Hematopoietic multipotent progenitor cell treated with erythropoietin and hydrocortisone succinate and interleukin-3 and kit ligand, for 4 days (in vitro differentiated cells): ENCODE measurements at regions not wholly inside any gene's neighbourhood (a gene's known extent, or its start where the extent isn't known, plus 50 kb on each side); places are given as distances from the start of the nearest gene placed in this dataset.
A peak's percentile ranks its signal among the peaks of the same experiment; 100 is the strongest.

Experiments used
- DNase-seq: peaks from one replicate; pipeline ENCODE4 v3.0.0-alpha.2; 2015

DNA sequence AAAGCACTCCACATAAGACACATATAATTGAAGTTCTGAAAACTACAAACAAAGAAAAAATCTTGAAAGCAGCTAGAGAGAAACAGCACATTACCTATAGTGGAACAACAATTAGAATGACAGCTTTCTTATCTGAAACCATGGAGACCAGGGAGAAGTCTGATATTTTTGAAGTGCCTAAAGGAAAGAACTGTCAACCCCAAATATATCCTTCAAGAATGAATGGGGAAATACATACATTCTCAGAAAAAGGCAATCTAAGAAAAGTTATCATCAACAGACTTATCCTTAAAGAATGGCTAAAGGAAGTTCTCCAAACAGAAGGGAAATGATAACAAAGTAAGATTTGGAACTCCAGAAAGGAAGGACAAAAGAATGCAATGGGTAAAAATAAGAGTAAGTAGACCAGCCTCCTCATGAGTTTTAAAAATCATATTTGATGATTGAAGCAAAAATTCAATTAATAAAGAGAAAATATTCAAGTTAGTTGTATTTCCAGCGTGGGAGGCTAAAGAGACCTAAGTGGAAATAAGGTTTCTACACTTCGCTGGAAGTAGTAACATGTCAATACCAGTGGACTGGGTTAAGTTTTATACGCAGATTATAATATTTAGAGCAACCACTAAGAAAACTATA, 170.8 kb upstream of the SAMSN1 start:
- DNase-seq, result no peak

DNA sequence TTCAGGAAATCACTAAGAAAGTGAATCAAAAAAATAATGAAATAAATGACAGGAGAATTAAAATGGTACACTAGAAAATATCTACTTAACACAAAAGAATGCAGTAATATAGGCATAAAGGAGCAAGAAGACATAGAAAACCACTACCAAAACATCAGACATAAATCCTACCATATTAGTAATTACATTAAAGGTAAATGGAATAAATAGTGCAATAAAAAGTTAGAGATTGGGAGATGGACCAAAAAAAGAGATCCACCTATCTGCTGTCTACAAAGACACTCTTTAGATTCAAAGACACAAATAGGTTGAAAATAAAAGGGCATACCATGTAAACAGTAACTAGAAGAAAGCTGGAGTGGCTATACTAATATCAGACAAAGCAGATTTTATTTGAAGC, 167.0 kb upstream of the SAMSN1 start:
- DNase-seq, result no peak

DNA sequence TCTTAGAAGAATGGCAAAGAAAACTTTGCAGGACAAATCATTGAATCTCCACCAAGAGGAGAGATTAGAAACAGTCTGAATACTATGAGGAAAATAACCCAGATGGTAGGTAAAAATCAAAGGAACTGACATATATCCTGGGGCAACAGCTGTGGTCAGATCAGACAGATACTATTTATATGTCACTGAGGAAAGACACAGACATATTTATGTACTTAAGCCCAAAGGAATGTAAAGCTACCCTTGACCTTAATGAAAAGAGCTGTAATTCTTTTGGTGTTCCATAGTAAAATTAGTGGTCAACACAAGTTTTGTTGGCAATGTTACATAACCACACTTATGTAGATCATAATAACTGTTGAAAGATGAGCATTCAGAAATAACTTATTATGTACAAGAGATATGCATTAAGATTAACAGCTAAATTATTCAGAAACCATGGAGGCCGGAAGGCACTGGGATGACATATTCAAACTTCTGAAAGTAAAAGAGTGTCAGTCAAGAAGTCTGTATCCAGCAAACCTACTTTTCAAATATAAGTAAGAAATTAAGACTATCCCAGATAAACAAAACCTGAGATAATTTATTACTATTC, 166.1 kb upstream of the SAMSN1 start:
- DNase-seq, result no peak

DNA sequence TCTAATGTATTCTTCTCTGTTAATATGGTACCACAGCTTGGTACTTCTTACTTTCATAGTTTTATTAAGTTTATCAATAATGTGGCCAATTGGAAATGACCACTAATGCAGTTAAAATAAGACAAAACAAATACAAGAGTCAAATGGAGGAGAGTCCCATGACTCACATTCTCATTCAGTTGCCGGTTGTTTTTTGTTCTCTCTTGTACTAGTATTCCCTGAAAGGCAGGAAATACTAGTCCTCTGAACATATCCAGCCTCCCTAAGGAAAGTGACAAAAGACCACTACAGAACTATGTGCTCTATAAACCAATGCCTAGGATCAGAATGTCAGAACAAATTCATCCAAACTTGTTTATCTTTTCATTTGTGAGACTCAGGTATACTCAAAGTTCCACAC, 165.2 kb upstream of the SAMSN1 start:
- DNase-seq, result no peak

DNA sequence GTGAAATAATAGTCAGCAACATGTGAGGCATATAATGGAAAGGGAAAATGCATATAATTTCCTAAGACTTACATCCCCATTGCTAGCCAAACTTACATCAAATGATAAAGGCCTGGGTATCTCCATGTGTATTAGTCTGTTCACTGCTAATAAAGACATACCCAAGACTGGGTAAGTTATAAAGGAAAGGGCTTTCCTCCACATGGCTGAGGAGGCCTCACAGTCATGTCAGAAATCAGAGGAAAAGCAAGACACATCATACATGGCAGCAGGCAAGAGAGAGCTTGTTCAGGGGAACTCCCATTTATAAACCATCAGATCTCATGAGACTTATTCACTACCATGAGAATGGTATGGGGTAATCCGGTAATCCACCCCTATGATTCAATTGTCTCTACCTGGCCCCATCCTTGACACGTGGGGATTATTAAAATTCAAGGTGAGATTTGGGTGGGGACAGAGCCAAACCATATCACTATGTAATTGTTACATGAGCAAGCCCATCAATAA, 161.5 kb upstream of the SAMSN1 start:
- no peak for DNase-seq

DNA sequence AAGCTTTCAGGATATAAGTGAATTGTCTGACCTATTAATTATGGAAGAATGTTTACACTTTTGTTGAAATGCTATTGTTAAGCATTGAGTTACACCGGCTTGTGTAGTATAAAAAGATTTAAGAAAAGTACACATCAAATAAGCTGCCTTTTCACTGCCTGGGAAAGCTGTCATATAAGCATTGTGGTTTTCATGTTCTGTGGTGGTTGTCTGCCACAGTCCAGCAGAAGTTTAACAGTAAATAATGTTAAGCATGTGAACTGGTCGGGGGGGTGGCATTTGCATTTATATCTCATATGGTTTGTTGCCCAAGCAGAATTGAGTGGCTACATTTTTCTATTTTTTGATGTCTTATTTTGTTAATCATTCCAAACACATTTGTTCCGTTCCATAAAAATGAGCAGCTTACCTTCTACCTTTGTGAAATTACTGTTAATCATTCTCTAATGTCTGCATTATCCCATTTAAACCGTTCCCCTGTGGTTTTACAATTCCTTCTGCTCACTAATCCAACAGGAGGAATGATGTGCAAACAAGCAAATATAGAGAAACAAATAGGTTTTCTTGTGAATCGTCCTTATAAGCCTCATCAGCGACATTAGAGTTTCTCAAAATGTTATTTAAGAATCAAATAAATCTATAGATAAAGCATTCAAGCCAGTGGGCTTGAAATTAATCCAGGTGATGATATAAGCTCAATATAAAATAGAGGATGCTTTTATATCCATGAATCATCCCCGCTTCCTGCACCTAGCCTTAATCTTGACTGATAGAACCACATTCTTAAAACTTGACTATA, 160.8 kb upstream of the SAMSN1 start:
- DNase-seq, result no peak

DNA sequence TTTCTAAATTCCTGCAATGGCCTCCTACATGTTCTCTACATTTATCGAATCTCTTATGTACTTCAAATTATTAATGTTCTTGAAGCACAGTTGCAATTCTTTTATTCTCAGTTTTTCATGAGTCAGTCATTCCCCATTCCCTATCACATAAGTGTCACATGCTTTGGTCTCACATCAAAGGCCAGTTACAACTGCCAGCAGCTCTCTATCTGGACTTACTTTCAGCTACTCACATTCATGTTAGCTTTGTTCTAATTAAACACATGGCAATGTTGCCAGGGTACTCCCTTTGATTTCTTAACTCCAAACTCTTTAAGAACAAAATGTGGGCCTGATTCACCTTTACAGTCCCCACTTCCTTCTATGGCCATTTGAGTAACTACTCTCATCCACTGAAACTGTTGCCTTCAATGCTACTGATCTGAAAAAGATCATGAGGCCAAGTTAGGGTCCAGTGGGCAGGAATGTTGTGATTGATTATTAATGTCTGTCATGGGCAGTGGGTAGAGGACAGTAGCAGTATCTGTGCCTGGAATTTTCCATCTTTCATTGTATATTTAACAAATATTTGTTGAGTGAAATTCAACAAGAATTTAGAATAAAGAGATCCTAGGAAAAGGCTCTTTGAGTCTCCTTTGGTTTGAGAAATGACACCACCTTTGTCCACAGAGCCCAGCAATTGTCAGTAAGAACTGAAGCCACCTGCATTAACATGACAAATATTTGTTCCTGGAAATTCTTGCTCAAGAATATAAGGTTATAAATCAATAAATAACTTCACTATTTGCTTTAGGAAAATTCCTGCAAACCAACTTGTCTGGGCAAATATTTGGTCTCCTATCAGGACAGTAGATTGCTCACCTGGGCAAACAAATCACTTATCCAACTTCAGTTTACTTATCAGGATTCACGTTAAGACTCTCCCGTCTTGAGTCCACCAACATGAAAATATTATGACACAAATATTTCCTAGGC, 153.6 kb upstream of the SAMSN1 start:
- no peak for DNase-seq

DNA sequence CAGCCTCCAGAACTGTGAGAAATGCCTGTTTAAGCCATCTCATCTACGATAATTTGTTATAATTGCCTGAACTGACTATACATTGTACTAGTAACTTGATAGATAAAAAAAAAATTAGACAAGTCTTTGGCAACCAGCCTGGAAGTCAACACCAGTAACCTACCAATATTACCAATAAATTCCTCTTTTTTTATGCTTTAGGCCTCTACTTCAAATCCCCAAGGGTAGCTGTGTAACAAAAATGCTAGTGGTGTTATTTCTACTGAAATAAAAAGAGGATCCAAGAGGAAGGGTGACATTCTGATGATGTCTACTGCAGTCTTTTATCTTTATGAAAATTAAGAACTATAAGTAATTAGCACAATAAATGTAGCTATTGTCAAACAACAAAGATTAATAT, 151.7 kb upstream of the SAMSN1 start:
- no peak for DNase-seq

DNA sequence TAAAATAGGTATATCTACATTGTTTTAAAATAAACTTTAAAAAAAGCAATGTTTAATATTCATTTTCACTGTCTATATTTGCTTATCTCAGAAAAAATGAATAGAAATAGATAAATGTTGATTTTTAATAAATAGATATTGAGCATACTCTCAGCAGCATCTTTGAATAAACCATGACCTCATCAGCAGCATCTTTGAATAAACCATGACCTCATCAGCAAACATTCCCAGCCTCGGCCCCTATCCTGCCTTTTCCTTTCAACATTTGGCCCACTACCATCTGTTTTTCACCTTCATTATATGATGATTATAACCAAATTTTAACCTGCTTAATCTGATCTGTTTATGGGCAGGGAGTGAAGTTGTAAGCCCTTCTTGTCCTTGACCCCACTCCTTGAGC, 148.7 kb upstream of the SAMSN1 start:
- no peak for DNase-seq

DNA sequence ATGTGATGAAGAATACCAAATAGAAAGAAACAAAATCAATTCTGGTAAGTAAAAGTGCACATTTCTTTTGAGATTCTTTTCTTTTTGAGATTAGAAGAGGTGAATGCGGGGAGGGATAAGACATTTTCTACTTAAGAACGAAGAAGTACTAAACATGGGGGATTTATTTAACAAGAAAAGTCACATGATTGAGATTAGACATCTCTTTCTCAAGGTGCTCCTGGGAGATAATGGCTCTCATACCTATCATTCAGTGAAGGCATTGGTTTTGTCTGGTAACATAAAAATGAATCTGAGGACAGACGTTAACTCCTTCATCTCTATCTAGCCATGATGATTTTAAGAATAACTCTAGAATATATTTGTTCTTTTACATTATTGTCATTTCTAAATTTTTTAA, 147.9 kb upstream of the SAMSN1 start:
- DNase-seq, result no peak

DNA sequence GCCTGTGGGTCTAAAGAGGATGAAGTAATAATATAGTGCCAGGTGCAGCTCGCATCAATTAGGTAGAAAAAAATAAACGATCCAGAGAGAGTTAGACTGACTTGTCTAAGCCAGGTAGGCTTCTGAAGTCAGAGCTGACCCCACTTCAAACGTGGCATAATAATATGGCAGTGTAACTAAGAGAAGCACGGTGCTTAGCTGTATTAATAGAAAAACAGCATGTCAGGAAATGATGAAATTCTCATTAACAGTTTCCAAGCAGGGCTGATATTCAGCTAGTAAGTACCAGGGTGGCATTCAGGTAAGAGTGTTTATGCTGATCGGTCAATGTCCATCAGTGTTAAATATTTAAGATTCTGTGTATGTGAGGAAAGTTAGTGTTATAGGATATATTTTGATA, 145.8 kb upstream of the SAMSN1 start:
- DNase-seq, result no peak

DNA sequence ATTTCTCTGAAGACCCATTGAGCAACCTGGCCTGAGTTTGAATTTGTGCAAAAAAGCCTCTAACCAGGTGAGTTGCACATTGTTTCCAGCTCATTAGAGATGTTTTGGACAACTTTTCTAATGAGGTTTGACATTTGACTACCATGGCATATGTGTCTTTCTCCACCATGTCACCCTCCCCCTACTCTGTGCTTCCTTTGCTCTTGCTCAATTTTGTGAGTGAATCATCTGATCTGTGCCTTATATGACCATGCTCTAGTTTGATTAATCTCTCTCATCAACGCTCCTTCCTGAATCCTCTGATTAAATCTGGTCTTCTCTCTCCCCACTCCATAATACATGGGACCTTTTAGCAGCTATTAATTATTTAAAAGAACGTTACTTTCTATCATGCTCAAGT, 144.8 kb upstream of the SAMSN1 start:
- DNase-seq, result peak; percentile 66

DNA sequence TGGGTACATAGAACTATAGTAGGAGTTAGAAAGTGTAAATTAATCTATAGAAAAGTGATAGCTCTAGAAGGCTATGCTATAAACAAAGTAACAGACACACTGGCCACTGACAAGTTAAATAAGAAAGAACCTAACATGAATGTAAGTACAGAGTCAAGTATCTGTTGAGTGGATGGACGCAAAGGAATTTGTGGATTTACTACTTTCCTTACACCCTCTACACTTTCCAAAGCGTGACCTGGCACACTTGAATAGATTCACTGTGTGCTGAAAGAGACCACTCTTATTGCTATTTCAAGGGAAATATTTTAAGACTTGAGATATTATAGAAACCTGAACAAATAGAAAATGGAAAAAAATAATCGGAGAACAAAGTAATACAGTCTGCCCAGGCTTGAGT, 142.8 kb upstream of the SAMSN1 start:
- DNase-seq, result no peak

DNA sequence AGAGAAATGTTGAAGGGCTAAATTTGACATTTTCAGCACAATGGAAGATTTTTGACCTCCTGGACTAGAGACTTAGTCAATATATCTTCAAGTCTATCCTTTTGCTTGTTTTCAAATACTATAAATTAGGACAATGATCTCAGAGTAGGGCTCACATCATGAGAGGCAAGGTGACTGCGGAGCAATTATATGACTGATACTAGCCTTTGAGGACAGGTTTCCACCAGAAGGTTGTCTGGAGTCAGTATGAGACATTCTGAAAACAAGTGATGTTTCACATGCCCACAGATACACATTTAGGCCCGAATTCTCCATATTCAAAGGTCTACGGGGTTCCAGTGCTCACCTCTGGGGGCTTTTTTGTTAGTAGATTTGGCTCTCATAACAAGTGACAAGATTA, 142.3 kb upstream of the SAMSN1 start:
- DNase-seq, result no peak

DNA sequence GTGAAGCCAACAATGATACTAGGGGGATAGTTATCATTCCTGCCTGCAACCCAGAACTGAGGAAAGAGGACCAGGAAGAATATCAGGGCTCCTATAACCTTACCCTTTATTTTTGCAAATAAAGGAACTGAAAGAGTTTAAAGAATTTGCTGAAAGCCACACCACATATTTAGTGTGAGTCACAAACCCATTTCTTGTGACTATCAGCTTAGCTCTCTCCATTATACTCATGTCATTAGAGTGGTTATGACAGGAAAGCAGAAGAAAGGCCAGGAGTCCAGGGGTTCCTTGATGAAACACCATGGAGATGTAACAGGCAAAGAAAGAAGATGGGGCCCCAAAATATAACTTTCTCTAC, 141.1 kb upstream of the SAMSN1 start:
- DNase-seq, result no peak

DNA sequence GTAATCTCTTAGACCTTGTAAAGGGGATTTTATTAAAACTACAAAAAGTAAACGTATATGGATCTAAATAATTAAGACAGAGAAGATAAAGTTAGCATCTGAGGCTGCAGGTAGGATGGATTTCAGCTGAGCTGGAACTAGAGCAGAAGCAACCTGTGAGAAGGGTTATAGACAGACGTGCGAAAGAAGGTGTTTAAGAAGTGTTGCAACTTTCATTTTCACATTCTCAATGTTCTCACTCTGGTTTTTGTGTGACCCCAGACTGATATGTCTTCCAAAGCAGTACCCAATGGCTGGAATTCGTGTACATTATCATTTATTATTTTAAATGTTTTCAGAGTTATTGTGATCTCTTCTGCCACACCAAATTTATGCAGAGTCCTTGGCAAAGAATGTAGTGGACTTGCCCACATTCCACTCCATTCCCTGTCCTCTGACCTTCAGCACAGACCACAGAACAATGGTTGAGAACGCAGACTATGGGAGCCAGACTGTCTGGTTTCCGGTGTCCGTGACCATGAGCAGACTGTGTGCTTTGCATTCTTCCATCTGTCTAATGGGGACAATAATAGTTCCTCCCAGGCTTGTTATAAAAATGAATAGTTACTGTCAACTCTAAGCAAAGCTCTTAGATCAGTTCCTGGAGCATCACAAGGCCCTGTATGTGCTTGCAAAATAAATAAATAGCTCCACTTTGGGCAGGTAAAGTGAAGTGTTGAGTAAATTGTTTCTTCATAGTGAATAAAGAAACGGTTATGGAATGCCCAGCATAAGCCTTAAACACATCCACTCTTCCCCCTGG, 140.6 kb upstream of the SAMSN1 start:
- DNase-seq, result no peak

DNA sequence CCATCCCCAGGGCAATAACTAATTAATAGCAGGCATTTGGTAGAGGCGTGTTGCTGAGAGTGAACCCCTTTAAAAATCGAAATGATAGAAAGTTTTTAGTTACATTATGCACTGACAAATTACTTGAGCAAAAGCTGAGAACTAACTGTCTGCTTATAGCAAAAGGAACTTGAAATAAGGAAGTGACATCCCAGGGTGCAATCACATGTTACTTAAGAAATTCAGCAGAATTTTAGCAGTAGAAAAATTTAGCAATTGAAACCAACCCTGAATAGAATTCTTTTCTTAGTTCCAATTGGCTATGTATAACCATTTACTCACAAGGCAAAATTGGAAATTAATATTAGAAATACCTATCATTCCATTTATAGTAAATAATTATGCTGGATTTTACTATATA, 139.5 kb upstream of the SAMSN1 start:
- DNase-seq, result peak; percentile 73

DNA sequence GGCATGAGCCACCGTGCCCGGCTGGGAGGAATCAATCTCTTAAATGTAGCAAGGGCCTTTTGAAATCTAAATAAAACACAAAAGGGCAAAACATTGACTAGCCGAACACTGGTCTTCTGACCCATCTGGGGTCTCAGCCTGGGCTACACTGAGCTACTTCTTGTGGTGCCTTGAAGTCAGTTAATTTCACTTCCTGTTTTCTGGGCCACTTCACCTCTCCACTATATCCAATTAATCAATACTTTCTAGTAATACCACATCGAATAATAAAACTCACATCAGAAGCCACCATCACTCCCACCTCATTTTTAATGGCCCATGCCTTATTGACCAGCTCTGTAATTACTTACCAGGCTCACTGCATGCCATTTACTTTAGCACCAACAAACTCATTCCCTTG, 138.0 kb upstream of the SAMSN1 start:
- no peak for DNase-seq

DNA sequence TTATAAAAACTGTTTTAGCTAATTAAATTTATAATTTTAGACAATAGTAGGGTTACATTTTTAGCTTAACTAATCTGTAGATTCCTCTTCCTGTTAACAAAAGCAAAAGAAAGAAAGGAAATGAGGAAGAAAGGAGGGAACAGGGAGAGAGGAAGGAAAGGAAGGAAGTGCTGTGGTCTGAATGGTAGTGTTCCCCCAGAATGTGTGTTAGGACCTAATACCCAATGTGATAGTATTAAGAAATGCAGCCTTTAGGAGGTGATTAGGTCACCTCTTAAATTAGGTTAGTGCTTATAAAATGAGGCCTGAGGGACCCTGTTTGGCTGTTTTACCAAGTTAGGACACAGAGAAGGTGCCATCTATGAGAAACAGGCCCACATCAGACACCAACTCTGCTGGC, 136.9 kb upstream of the SAMSN1 start:
- DNase-seq, result no peak

DNA sequence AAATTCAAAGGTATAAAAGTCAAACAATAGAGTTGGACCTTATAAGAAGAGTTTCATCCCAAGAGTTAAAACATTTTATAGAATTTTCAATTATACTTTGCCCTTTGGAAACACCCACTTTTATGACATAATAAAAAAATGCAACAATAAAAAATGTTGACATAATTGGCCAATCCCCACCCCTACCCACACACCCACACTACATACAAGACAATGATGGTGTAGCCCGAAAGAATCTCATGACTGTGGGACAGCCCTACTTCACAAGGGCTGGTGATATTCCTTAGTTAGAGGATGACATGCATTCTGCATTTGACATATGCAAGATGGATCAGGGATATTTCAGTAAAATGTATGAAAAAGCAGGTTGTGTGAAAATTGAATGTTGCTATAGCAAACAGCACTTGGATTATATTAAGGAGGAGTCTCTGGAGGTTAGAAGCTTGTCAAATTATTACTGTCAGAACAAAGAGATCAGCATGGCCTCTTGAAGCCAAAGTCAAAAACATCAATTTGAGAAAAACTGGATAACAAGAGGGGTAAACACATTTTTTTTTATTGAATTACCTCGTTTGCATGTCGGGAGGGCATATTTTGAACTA, 133.0 kb upstream of the SAMSN1 start:
- DNase-seq, result no peak

DNA sequence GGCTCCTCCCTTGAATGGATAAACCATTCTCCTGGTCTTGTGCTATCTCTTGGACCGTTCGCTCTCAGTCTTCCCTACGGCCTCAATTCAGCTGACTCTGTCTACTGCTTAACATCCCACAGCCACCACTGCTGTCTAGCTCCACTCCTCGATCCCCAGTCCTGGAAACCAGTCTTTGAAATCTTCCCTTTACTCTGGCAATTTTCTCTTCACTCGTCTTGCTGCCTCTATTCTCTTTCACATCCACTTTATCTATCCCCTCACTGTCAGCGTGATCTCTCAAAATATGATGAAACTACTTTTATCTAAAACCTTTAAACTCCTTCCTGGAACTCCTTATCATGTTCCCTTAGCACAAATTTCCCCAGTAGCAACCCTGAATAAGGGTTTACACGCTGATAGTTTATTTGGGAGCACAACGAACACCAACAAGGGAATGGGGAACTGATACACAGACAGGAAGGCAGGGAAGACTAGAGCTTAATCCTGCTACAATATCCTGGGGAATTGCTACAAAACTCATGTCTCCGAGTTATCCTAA, 131.6 kb upstream of the SAMSN1 start:
- peak; percentile 59 for DNase-seq

DNA sequence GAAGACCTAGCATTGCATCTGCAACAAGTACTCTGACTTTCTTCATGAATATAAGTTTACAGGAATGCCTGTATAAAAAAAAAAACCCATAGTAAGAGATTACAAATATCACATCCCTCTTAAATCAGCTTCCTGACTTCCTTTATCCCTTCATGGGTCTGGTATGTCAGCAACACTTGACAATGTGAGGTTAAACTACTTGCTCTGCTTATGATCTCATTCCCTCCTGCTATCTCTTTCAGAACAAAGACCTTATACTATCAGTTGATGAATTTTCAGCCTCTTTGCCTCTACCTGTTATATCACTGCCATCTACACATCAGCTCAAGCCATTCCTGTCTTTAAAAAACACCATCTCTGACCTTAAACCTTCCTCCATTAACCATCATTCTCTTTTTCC, 130.9 kb upstream of the SAMSN1 start:
- no peak for DNase-seq
